ENCODE measurements at regions not wholly inside any gene's neighbourhood (a gene's known extent, or its start where the extent isn't known, plus 50 kb on each side); places are given as distances from the start of the nearest gene placed in this dataset.

DNA sequence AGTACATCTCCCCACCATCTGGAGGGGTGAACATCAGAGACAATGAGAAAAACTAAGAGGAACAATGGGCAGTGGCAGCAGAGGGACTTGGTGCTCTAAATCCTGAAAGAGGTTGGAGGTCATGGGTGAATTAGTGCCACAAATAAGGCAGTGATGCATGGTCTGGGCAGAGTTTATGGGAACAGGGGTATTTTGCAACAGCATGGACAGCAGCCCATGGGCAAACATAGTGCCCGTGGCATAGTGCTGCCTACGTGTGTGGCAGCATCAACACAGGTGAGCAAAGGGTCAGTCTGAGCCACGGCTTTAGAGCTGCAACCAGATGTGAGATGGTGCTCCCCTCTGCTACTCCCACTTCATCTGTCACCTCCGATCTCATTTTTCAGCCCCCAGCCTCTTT is 459.1 kb upstream of the CITED2 start:
- in situ Hi-C loops (cut with MboI; ENCODE audit: low sequenced_read_pairs), result no loop called here

DNA sequence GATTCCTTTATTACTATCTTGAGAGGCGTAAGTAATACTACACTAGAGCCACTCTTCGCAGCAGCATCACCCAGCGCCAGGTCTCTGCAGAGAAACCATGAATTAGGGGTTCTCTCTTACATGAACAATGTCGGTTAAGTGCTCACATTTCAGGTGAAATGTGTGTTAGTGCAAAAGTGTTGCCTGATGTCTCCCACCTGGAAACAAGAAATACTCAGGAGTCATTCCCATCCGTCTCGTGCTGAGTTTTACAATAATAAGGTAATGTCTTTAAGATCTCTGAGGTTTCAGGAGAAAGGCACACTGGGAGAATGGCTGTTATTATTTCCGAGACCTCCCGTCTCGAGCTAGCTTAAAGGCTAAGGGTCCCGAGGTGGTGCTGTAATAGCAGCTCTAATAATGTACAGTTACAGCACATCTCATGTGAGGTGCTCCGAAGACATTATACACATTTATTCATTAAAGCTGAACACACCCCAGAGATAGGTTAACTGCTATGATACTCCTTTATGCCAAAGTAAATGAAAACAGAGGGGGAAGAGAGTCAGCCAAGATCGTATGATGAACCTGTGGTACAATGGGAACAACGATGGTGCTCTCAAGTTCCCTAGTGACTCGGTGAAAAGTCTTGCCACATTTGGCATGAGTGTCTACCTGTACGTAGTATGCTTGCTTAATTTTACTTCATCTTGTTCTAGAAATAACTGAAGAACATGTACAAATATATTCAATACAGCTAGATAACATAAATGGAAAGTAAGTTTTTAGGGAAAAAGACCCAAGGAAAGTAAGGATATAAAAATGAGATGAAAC is 458.3 kb upstream of the CITED2 start:
- in situ Hi-C loops (cut with MboI; ENCODE audit: low sequenced_read_pairs), result no loop called here

GRCh38 chr6:139829576-139829975 is 455.1 kb upstream of the CITED2 start:
- in situ Hi-C loops (cut with MboI; ENCODE audit: low sequenced_read_pairs), result no loop called here

GRCh38 chr6:139828751-139829519 is 454.5 kb upstream of the CITED2 start:
- in situ Hi-C loops (cut with MboI; ENCODE audit: low sequenced_read_pairs), result no loop called here

DNA sequence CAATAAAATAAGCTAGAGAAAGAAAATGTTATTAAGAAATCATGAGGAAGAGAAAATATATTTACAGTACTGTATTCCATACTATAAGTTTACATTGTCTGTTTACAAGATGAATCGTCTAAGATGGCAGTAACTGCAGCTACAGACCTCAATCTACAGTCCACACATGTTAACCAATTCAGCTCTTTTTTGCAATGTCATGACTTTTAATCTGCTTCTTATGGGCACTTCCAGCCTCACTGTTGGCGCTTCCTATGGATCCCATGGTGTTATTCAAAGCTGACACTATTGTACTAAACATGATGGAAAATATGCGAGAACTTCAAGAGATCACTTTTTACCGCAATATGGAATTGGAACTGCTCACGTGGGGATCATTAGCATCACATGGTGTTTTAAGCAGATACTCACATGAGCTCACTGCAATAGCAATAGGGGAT is 451.5 kb upstream of the CITED2 start:
- in situ Hi-C loops (cut with MboI; ENCODE audit: low sequenced_read_pairs), result no loop called here

- in situ Hi-C loops (cut with MboI; ENCODE audit: low sequenced_read_pairs), result no loop called here
Measured at GRCh38 chr6:139824864-139825263, 450.4 kb upstream of the CITED2 start.

DNA sequence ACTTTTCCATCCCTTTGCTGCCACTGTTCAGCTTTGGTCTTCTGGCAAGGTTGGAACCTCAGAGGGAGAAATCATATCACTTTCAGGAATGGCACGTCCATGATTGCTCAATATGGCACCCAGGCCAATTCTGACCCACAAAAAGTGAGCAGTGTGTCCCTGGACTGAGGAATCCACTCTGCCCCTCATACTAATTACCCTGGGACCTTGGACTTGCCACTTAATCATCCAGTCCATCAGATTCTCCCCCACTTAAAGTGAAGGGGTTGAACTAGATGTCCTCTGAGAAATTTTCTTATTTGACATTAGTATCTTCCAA is 449.3 kb upstream of the CITED2 start:
- in situ Hi-C loops (cut with MboI; ENCODE audit: low sequenced_read_pairs), result no loop called here

- in situ Hi-C loops (cut with MboI; ENCODE audit: low sequenced_read_pairs), result no loop called here
Measured at GRCh38 chr6:139823099-139823807, 448.8 kb upstream of the CITED2 start.

DNA sequence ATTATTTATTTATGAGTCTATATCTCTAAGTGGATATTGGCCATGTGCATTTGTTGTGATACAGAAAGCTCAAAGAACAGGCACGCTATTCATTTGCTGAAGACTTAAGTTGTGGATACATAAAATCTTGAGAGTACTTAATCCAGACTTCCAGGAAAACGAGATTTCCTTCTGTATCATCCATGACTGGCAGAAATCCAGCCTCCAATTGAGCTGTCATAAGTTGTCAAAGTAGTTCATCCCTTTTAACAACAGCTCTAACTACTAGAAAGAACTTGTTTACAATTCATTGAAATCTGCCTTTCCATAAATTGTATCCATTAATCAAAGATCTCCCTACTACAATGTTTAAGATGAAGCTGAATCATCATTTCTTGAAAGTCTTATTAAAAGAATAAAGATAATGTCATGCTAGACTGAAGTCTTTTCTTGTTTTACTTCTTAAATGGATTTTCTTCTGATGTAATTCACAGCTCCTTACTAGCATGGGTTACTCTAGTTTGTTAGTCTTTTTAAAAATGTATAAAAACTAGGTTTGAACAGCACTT is 447.3 kb upstream of the CITED2 start:
- in situ Hi-C loops (cut with MboI; ENCODE audit: low sequenced_read_pairs), result no loop called here

- in situ Hi-C loops (cut with MboI; ENCODE audit: low sequenced_read_pairs), result no loop called here
Measured at GRCh38 chr6:139820210-139820609, 445.8 kb upstream of the CITED2 start.

DNA sequence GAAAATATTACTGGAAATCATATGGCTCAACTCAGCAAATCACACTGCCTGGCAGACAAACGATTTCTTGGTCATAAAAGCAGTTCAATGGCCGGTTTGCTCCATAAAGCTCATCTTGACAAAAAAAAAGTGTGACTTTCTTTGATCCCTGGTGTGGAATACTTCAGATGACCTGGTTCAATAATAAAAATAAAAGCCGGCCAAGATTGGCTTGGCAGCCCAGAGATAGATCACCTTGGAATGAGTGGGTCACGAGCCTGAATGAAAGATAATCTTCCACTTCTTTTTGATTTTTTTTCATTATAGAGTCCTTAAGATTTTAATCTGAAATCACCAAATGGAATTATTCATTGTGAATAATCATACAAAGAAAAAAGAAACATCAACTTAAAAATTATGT is 445.3 kb upstream of the CITED2 start:
- in situ Hi-C loops (cut with MboI; ENCODE audit: low sequenced_read_pairs), result no loop called here

GRCh38 chr6:139812939-139813338 is 438.5 kb upstream of the CITED2 start:
- in situ Hi-C loops (cut with MboI; ENCODE audit: low sequenced_read_pairs), result no loop called here

DNA sequence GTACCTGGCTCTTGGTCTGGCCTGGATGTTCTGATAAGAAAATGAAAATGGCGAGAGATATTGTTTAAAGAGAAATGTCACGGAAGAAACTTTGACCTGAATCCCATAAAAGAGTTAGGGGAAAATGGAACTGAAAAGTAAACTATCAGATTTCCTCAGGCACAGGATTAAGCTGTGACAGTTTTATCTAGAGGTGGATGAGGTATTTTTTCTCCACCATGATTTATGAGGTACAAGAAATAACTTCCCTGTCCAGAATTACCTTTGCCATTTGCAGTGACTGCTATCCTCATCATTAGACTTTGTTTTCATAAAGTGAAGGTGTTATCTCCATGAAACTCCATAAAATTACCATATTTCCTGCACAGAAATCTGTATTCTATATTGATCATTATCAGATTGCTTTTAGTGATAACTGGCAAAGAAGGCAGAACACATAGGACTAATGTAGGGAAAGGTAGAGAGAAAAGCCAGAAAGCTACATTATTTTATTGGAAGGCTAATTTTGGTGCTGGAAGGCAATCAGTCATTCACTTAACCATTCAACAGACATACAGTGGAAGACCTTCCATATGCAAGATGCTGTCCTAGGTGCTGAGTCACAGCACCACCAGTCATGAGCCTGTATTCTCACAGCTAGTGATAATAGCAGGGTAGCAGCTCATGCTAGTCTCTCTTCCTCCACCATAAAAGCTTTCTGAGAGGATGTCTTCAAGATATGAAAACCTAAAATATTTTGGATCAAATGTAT is 427.3 kb upstream of the CITED2 start:
- in situ Hi-C loops (cut with MboI; ENCODE audit: low sequenced_read_pairs), result no loop called here

DNA sequence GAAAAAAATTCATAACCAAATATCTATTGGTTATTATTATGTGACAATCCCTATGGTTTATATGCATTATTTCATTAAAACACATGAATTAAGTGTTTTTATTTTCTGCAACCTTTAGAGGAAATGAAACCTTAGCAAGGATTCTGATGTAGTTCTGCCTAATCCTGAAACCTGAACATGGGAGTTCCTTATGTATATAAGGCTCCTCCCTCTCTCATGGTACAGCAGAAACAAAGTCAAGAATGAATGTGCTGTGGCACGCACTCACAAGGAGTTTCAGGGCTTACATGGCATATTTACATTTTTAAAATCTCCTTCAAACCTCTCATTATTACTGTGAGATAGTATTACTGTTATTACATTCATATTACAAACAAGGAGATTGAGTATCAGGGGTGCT is 426.4 kb upstream of the CITED2 start:
- in situ Hi-C loops (cut with MboI; ENCODE audit: low sequenced_read_pairs), result no loop called here

DNA sequence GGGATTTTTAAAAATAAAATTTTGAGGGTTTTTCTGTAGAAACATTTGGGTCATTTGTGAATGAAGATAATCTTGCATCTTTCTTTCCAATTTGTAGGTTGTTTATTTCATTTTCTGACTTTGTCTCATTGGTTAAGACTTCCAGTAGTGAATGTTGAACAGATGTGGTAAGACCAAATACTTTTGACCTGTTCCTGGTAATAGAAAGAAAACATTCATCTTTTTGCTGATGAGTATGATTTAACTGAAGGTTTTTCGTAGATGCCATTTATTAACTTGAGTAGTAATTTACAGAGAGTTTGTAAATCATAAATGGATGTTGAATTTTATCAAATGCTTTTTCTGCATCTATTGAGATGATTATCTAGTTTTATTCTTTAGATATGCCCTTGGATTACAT is 416.1 kb upstream of the CITED2 start:
- in situ Hi-C loops (cut with MboI; ENCODE audit: low sequenced_read_pairs), result no loop called here

DNA sequence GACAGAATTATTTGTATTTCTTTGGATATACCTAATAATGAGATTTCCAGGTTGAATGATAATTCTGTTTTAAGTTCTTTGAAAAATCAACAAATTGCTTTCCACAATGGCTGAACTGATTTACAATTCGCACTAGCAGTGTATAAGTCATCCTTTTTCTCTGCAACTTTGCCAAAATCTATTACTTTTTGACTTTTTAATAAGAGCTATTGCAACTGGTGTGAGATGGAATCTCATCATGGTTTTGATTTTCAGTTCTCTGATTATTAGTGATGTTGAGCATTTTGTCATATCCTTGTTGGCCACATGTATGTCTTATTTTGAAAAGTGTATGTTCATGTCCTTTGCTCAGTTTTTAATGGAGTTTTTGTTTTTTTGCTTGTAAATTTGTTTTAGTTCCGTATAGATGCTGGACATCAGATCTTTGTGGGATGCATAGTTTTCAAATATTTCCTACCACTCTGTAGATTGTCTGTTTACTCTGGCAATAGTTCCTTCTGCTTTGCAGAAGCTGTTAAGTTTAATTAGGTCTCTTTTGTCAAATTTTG is 409.8 kb upstream of the CITED2 start:
- in situ Hi-C loops (cut with MboI; ENCODE audit: low sequenced_read_pairs), result no loop called here

DNA sequence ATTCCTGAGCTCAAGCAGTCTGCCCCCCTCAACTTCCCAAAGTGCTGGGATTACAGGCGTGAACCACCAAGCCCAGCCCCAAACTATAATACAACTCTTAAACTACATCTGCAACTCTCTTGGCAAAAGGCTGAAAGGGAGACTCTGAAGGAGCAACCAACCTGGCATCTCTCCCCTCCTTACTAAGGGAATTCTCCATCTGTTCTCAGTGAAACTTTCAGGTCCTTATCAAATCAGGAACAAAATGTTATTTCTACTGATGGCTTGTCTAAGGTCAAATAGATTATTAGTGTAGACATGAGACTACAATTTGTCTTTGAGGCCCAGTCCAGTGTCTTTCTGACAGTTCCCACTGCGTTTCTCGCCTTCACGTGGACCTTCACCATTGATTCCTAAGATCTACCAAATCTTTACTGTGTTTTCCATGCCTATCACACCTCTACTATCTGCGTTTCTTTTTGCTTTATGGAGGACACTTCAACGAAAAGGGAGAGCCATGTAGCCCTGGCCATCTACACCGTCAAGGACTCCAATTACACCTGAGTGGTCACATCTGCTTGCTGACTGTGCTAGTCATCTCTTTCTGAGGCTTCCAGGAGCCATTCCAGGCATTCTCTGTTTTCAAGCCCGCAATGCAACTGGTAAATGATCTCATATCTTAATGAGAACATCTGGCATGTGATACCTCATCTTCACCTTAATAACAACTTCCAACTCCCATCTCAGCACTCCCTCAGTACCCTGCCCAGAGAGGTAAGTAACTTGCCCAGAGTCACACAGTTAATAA is 405.7 kb upstream of the CITED2 start:
- in situ Hi-C loops (cut with MboI; ENCODE audit: low sequenced_read_pairs), result no loop called here

- in situ Hi-C loops (cut with MboI; ENCODE audit: low sequenced_read_pairs), result no loop called here
Measured at GRCh38 chr6:139778688-139779087, 404.2 kb upstream of the CITED2 start.

DNA sequence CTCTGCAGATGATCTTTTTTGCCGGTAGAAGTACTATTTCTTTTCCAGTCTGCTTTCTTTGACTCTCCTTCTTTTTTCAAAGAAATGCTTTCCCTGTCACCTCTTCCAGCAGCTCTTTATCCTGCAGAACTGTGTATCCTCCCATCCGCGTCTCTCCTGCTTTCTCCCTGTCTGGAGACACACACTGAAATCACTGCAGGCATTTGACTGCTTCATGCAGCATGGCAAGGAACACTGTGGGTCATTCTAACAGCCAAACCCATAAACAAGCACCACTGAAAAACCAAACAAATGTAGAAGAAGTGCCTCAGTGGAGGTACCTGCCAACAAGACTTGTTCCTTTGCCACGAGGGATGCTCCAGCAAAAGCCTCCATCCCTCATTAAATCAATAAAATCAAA is 403.7 kb upstream of the CITED2 start:
- in situ Hi-C loops (cut with MboI; ENCODE audit: low sequenced_read_pairs), result no loop called here
